ENCODE measurements at regions not wholly inside any gene's neighbourhood (a gene's known extent, or its start where the extent isn't known, plus 50 kb on each side); places are given as distances from the start of the nearest gene placed in this dataset.
"Not testable (repeated sequence)": the region's sequence is repeated elsewhere in the genome, so short reads cannot be mapped to it uniquely, and the experiment has no call there.

- H4K20me1 ChIP-seq (ENCODE audit: insufficient read depth, low read length); dilution Hi-C loops (cut with HindIII; ENCODE audit: low sequenced_read_pairs, unreplicated experiment); H4K5ac ChIP-seq (ENCODE audit: low read depth, low read length); H2BK5ac ChIP-seq (ENCODE audit: low read depth, low read length, poor library complexity, severe bottlenecking); H3K56ac ChIP-seq (ENCODE audit: extremely low read depth, insufficient read depth, low read length); H3K4me1 ChIP-seq (ENCODE audit: control insufficient read depth, insufficient read depth, low read length); BruUV-seq (replicated peaks); H4K8ac ChIP-seq (ENCODE audit: low read depth in 2 of 2, low read length in 2 of 2); H3K9ac ChIP-seq (ENCODE audit: low read depth, low read length); CTCF ChIA-PET; POLR2A ChIA-PET (ENCODE audit: unreplicated experiment); H3K36me3 ChIP-seq (ENCODE audit: control insufficient read depth, insufficient read depth, low read length); H3K14ac ChIP-seq (replicated peaks; ENCODE audit: low read depth, low read length); H3K18ac ChIP-seq (ENCODE audit: low read depth, low read length); H4K91ac ChIP-seq (ENCODE audit: insufficient read depth, low read depth, low read length); H3K9me1 ChIP-seq (ENCODE audit: insufficient read depth, low read length); H3K4me2 ChIP-seq (ENCODE audit: low read depth, low read length); ATAC-seq (ENCODE audit: low read depth); H2AFZ ChIP-seq (replicated peaks; ENCODE audit: low read length, poor library complexity); H3K9me3 ChIP-seq (ENCODE audit: control insufficient read depth, insufficient read depth, low read length); H3K4ac ChIP-seq (ENCODE audit: low read depth, low read length); H2AK9ac ChIP-seq (replicated peaks; ENCODE audit: low read depth, low read length, poor library complexity); H2BK120ac ChIP-seq (ENCODE audit: low read depth, low read length); H2AK5ac ChIP-seq (ENCODE audit: low read depth, low read length); DNase-seq; H2BK20ac ChIP-seq (ENCODE audit: low read depth, low read length); H3K79me1 ChIP-seq (ENCODE audit: low read depth in 1 of 2, low read length in 2 of 2); in situ Hi-C loops (cut with MboI; ENCODE audit: low sequenced_read_pairs); H3K4me3 ChIP-seq (ENCODE audit: insufficient read depth, low read depth, low read length); H3K27me3 ChIP-seq (ENCODE audit: control insufficient read depth, insufficient read depth, low read length); H3K27ac ChIP-seq (ENCODE audit: insufficient read depth, low read length); intact Hi-C loops (cut with micrococcal nuclease); H3K23ac ChIP-seq (ENCODE audit: low read depth, low read length); H2BK15ac ChIP-seq (ENCODE audit: low read depth, low read length): not testable (repeated sequence)
- 80% methylated on average over 1 of the region's 9 CpGs; no CpG with 5 or more reads in 1 of the 2 experiments for WGBS, 2 experiments (ENCODE audit: extremely low coverage in 2 of 2, insufficient read length in 1 of 2)
Measured at GRCh38 chr4:116151371-116151770, 934.0 kb downstream of the TRAM1L1 start.

Measured in IMR-90 (cell line).